Kidney (tissue), 13 donors: ENCODE measurements at regions not wholly inside any gene's neighbourhood (a gene's known extent, or its start where the extent isn't known, plus 50 kb on each side); places are given as distances from the start of the nearest gene placed in this dataset.

Source experiments
- DNase-seq, 5 donors: peaks; one replicate each; pipeline ENCODE4 v3.0.0-alpha.2; 2013 to 2020
- FAIRE-seq: peaks from 2 replicates; lab custom pipeline; 2012; peaks lifted over from hg19 to GRCh38; lab: Jason Lieb, UNC
- H3K27ac ChIP-seq, 2 donors: one replicate each; pipeline ENCODE4 v1.7.0; 2013; ENCODE audit warnings: low read depth in 2 of 2, low read length in 2 of 2, inconsistent platforms in 1 of 2
- H3K27me3 ChIP-seq: one replicate; pipeline ENCODE4 v1.7.1; 2013; ENCODE audit warnings: low read length, inconsistent platforms; ENCODE audit not compliant: control insufficient read depth, insufficient read depth
- H3K36me3 ChIP-seq, 3 donors: one replicate each; pipeline versions ENCODE4 v1.7.0 to v1.7.1; 2013; ENCODE audit warnings: low read length in 3 of 3, control low read depth in 1 of 3, inconsistent platforms in 1 of 3; ENCODE audit not compliant: insufficient read depth in 3 of 3, control insufficient read depth in 2 of 3
- H3K4me1 ChIP-seq, 3 donors: one replicate each; pipeline versions ENCODE4 v1.7.0 to v1.7.1; 2013; ENCODE audit warnings: low read length in 3 of 3, inconsistent platforms in 1 of 3, low read depth in 1 of 3; ENCODE audit not compliant: control insufficient read depth in 2 of 3, insufficient read depth in 2 of 3
- H3K4me3 ChIP-seq, 3 donors: one replicate each; pipeline versions ENCODE4 v1.7.0 to v1.8.1; 2013; ENCODE audit warnings: low read length in 3 of 3, control low read depth in 1 of 3, inconsistent platforms in 1 of 3
- H3K9ac ChIP-seq, 3 donors: one replicate each; pipeline versions ENCODE4 v1.7.0 to v1.7.1; 2013; ENCODE audit warnings: low read length in 3 of 3, control low read depth in 1 of 3, inconsistent platforms in 1 of 3
- H3K9me3 ChIP-seq, 3 donors: one replicate each; pipeline versions ENCODE4 v1.7.0 to v1.7.1; 2013; ENCODE audit warnings: low read length in 3 of 3, control low read depth in 1 of 3, inconsistent platforms in 1 of 3; ENCODE audit not compliant: control insufficient read depth in 2 of 3, insufficient read depth in 1 of 3
- CTCF ChIP-seq: IDR thresholded peaks from 3 replicates; pipeline ENCODE4 v1.5.1; 2012; ENCODE audit warnings: mild to moderate bottlenecking, moderate library complexity, borderline replicate concordance; ENCODE audit not compliant: insufficient read depth; ENCODE audit errors: extremely low read depth
- intact Hi-C: fragments of 100-400 bp; cut with DNase I; formaldehyde crosslinking; loops from one replicate; pipeline ENCODE4 v1.11.1; 2022
- donor health status: control.
- donor health status: control.
- donor health status: control.
- donor health status: control.
- donor health status: control.
- donor health status: DM: yes; HTN: yes; CAD: no.
- donor health status: Normal renal cell carcinoma (clear cell type).

GRCh38 chr10:36385693-36386092, 739.7 kb upstream of the ANKRD30A start:
- Histone ChIP-seq H3K9ac (no peak overlapping the region), H3K9me3 (no peaks in the 10 kb centered on the region), H3K4me3 (no peak overlapping the region), H3K4me1 (no peaks in the 10 kb centered on the region), H3K27ac (no peak overlapping the region), H3K27me3 (no peaks in the 10 kb centered on the region), H3K36me3 (no peaks in the 10 kb centered on the region)
- no peak for TF ChIP-seq CTCF
- FAIRE-seq: no peak
- no peak for DNase-seq
- intact Hi-C loops: no loop called here

- intact Hi-C loops: no loop called here
- H3K4me1 ChIP-seq: no peaks in the 10 kb centered on the region
- H3K27me3 ChIP-seq: no peaks in the 10 kb centered on the region
- no peaks in the 10 kb centered on the region for H3K36me3 ChIP-seq
- DNase-seq (no peak), FAIRE-seq (no peak)
- H3K27ac ChIP-seq: no peak overlapping the region
- no peak for TF ChIP-seq CTCF
- no peaks in the 10 kb centered on the region for H3K9me3 ChIP-seq
- no peak overlapping the region for H3K9ac ChIP-seq
- no peak overlapping the region for H3K4me3 ChIP-seq
These were observed 741.3 kb upstream of the FZD8 start for GRCh38 chr10:36383349-36383748.

- H3K9ac ChIP-seq: no peak overlapping the region
- intact Hi-C loops: no loop called here
- FAIRE-seq: no peak
- H3K4me1 ChIP-seq: no peaks in the 10 kb centered on the region
- H3K4me3 ChIP-seq: no peak overlapping the region
- DNase-seq: no peak
- H3K36me3 ChIP-seq: no peaks in the 10 kb centered on the region
- TF ChIP-seq CTCF: no peak
- no peak overlapping the region for H3K27ac ChIP-seq
- no peaks in the 10 kb centered on the region for H3K9me3 ChIP-seq
- H3K27me3 ChIP-seq: no peaks in the 10 kb centered on the region
These were observed 739.7 kb upstream of the FZD8 start for GRCh38 chr10:36381748-36382147.

- Histone ChIP-seq H3K4me3 (no peak overlapping the region), H3K36me3 (no peaks in the 10 kb centered on the region), H3K4me1 (no peaks in the 10 kb centered on the region), H3K27ac (no peak overlapping the region), H3K9ac (no peak overlapping the region), H3K9me3 (no peaks in the 10 kb centered on the region), H3K27me3 (no peaks in the 10 kb centered on the region)
- FAIRE-seq (no peak), DNase-seq (no peak)
- intact Hi-C loops: no loop called here
- TF ChIP-seq CTCF: no peak
These were observed 738.4 kb upstream of the FZD8 start for GRCh38 chr10:36380538-36380937.
